ENCODE measurements at regions not wholly inside any gene's neighbourhood (a gene's known extent, or its start where the extent isn't known, plus 50 kb on each side); places are given as distances from the start of the nearest gene placed in this dataset.
"Not testable (repeated sequence)": the region's sequence is repeated elsewhere in the genome, so short reads cannot be mapped to it uniquely, and the experiment has no call there.

DNA sequence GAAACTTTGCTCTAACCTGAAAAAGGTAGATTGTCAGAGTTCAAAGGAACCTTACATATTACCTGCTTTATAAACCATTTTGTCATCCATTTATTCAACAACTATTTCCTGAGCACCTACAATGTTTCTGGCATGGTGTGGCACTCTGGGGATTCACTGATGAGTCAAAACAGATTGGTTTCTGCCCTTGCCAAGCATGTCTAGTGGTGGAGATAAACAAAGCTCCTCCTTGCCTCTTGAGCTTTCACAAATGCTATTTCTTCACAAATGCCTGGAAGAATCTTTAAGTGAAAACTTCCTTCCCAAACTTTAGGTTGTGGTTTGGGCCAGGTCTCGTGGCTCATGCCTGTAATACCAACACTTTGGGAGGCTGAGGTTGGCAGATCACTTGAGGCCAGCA is 85.1 kb upstream of the RELN start:
- no peaks in the 10 kb centered on the region for H3K36me3 Mint-ChIP-seq (ENCODE audit: low read depth)
- ChIA-PET POLR2A (interaction anchor here (0.6 kb wide), 1 partner anchor 16 kb away, joined by 3 read pairs; no protein-coding TSS in a partner anchor), CTCF (no interaction called here)
- DNase-seq (no peak), ATAC-seq (no peak)
- peaks cover 1% of the 10 kb centered on the region for H3K9me3 Mint-ChIP-seq
- peaks cover 4% of the 10 kb centered on the region for H3K27me3 Mint-ChIP-seq
- H3K4me1 Mint-ChIP-seq (ENCODE audit: low read depth), result no peaks in the 10 kb centered on the region
- no peak overlapping the region for H3K27ac Mint-ChIP-seq
- TF ChIP-seq, protein P1, sequence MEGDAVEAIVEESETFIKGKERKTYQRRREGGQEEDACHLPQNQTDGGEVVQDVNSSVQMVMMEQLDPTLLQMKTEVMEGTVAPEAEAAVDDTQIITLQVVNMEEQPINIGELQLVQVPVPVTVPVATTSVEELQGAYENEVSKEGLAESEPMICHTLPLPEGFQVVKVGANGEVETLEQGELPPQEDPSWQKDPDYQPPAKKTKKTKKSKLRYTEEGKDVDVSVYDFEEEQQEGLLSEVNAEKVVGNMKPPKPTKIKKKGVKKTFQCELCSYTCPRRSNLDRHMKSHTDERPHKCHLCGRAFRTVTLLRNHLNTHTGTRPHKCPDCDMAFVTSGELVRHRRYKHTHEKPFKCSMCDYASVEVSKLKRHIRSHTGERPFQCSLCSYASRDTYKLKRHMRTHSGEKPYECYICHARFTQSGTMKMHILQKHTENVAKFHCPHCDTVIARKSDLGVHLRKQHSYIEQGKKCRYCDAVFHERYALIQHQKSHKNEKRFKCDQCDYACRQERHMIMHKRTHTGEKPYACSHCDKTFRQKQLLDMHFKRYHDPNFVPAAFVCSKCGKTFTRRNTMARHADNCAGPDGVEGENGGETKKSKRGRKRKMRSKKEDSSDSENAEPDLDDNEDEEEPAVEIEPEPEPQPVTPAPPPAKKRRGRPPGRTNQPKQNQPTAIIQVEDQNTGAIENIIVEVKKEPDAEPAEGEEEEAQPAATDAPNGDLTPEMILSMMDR (IDR thresholded peaks at IDR 0.05), result no peak
- intact Hi-C loops (cut with micrococcal nuclease), result no loop called here
- H3K4me3 Mint-ChIP-seq, result no peak overlapping the region

DNA sequence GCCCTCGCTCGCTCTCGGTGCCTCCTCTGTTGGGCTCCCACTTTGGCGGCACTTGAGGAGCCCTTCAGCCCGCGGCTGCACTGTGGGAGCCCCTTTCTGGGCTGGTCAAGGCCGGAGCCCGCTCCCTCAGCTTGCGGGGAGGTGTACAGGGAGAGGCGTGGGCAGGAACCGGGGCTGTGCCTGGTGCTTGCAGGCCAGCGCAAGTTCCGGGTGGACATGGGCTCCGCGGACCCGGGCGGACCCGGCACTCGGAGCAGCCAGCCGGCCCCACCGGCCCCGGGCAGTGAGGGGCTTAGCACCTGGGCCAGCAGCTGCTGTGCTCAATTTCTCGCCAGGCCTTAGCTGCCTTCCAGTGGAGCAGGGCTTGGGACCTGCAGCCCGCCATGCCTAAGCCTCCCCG is 82.2 kb upstream of the RELN start:
- H3K4me1 Mint-ChIP-seq (ENCODE audit: low read depth); DNase-seq; H3K27me3 Mint-ChIP-seq; ATAC-seq; POLR2A ChIA-PET; H3K27ac Mint-ChIP-seq; H3K9me3 Mint-ChIP-seq; H3K36me3 Mint-ChIP-seq (ENCODE audit: low read depth); intact Hi-C loops (cut with micrococcal nuclease); CTCF ChIA-PET; H3K4me3 Mint-ChIP-seq: not testable (repeated sequence)

DNA sequence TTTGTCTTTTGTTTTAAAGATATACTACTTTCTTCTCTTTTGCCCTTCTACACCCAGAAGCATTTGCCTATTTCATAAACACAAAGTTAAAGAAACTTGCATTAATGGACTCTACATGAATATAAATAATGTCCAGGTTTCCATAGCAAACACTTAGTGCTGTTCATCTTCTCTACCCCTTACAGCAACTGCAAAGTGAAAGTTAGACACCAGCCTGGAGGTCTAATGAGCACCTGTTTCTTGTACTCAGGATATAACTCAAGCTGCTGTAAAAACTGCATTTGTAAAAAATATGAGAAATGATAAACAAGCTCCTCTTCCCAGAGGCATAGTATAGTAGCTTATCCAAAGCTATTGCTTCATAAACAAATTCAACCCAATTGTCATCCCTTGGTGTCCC is 76.0 kb upstream of the RELN start:
- Mint-ChIP-seq H3K9me3 (peaks cover 8% of the 10 kb centered on the region), H3K4me1 (ENCODE audit: low read depth) (no peaks in the 10 kb centered on the region), H3K36me3 (ENCODE audit: low read depth) (no peaks in the 10 kb centered on the region), H3K4me3 (no peak overlapping the region), H3K27ac (no peak overlapping the region), H3K27me3 (peaks cover 8% of the 10 kb centered on the region)
- TF ChIP-seq, protein P1 (IDR thresholded peaks at IDR 0.05), result no peak
- intact Hi-C loops (cut with micrococcal nuclease), result no loop called here
- ChIA-PET CTCF (no interaction called here), POLR2A (no interaction called here)
- DNase-seq (no peak), ATAC-seq (no peak)

DNA sequence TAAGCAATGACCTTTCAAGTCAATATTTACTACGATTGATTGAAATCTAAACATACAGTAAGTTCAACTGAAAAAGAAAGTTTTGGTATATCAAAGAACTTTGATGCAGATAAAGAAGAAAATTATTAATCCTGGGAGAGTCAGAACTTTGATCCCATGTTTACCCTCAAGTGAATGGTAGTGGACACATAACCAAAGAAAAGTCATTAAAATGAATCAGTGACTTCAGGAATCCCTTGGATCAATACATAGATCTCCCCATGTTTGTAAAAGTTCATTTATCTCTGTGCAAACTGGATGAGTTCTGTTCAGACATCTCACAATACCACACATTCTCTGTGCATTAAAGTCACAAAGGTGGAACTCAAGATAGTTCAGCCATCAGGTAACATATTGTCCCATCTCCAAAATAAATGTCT is 75.5 kb upstream of the RELN start:
- no peak for DNase-seq

DNA sequence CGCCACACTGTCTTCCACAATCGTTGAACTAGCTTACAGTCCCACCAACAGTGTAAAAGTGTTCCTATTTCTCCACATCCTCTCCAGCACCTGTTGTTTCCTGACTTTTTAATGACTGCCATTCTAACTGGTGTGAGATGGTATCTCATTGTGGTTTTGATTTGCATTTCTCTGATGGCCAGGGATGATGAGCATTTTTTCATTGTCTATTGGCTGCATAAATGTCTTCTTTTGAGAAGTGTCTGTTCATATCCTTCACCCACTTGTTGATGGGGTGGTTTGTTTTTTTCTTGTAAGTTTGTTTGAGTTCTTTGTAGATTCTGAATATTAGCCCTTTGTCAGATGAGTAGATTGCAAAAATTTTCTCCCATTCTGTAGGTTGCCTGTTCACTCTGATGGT is 74.3 kb upstream of the RELN start:
- DNase-seq; H3K27me3 Mint-ChIP-seq; H3K4me1 Mint-ChIP-seq (ENCODE audit: low read depth); ATAC-seq; H3K27ac Mint-ChIP-seq; intact Hi-C loops (cut with micrococcal nuclease); H3K9me3 Mint-ChIP-seq; H3K4me3 Mint-ChIP-seq; POLR2A ChIA-PET; H3K36me3 Mint-ChIP-seq (ENCODE audit: low read depth); CTCF ChIA-PET: not testable (repeated sequence)

More for the DNA sequence above, 75.5 kb upstream of the RELN start:
- TF ChIP-seq, protein P1 (IDR thresholded peaks at IDR 0.05), result no peak
- no peak overlapping the region for H3K27ac Mint-ChIP-seq
- no peak overlapping the region for H3K4me3 Mint-ChIP-seq
- ChIA-PET POLR2A (no interaction called here), CTCF (no interaction called here)
- no peak for ATAC-seq
- peaks cover 7% of the 10 kb centered on the region for H3K9me3 Mint-ChIP-seq
- intact Hi-C loops (cut with micrococcal nuclease), result no loop called here
- H3K27me3 Mint-ChIP-seq, result peaks cover 8% of the 10 kb centered on the region
- H3K4me1 Mint-ChIP-seq (ENCODE audit: low read depth), result no peaks in the 10 kb centered on the region
- no peaks in the 10 kb centered on the region for H3K36me3 Mint-ChIP-seq (ENCODE audit: low read depth)

DNA sequence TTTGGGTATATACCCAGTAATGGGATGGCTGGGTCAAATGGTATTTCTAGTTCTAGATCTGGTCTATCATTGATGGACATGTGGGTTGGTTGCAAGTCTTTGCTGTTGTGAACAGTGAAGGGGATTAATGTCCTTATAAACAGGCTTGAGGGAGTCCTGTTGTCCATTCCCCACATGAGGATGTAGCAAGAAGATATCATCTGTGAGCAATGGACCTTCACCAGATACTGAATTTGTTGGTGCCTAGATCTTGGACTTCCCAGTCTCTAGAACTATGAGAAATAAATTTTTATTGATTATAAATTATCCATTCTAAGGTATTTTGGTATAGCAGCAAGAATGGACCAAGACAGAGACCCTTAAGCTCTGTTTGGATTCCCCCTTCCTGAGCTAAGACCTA is 72.2 kb upstream of the RELN start:
- TF ChIP-seq, protein P1 (IDR thresholded peaks at IDR 0.05), result no peak
- Mint-ChIP-seq H3K4me1 (ENCODE audit: low read depth) (no peaks in the 10 kb centered on the region), H3K9me3 (no peaks in the 10 kb centered on the region), H3K27me3 (peaks cover 6% of the 10 kb centered on the region), H3K36me3 (ENCODE audit: low read depth) (no peaks in the 10 kb centered on the region), H3K4me3 (no peak overlapping the region), H3K27ac (no peak overlapping the region)
- no peak for DNase-seq
- no peak for ATAC-seq
- intact Hi-C loops (cut with micrococcal nuclease), result no loop called here
- ChIA-PET POLR2A (no interaction called here), CTCF (no interaction called here)

DNA sequence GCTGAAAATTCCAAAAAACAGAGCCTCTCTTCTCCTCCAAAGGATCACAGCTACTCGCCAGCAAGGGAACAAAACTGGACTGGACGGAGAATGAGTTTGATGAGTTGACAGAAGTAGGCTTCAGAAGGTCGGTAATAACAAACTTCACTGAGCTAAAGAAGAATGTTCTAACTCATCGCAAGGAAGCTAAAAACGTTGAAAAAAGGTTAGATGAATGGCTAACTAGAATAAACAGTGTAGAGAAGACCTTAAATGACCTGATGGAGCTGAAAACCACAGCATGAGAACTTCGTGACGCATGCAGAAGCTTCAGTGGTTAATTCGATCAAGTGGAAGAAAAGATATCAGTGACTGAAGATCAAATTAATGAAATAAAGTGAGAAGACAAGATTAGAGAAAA is 70.4 kb upstream of the RELN start:
- ATAC-seq; intact Hi-C loops (cut with micrococcal nuclease); H3K27me3 Mint-ChIP-seq; POLR2A ChIA-PET; DNase-seq; H3K27ac Mint-ChIP-seq; H3K4me3 Mint-ChIP-seq; H3K9me3 Mint-ChIP-seq; H3K36me3 Mint-ChIP-seq (ENCODE audit: low read depth); H3K4me1 Mint-ChIP-seq (ENCODE audit: low read depth): not testable (repeated sequence)
- CTCF ChIA-PET, result interaction anchor here (0.9 kb wide), 1 partner anchor 9 kb away, joined by 4 read pairs; no protein-coding TSS in a partner anchor
